WTC11 (cell line): ENCODE measurements at regions not wholly inside any gene's neighbourhood (a gene's known extent, or its start where the extent isn't known, plus 50 kb on each side); places are given as distances from the start of the nearest gene placed in this dataset.

Experiments used
- ATAC-seq: fragments of 200-7000 bp; cut with Tn5 transposase; 2 replicates; pipeline ENCODE4 v1.10.0; 2021; ENCODE audit warnings: mild to moderate bottlenecking, moderate library complexity
- CTCF ChIA-PET: fragments of 300-600 bp; sonication (Branson Sonifier 250); formaldehyde crosslinking; loops from one replicate; lab custom pipeline; 2021; ENCODE audit warnings: antibody characterized with exemption; lab: Charles Lee
- POLR2A ChIA-PET: fragments of 350-600 bp; sonication (Branson Sonifier 250); formaldehyde crosslinking; loops from one replicate; lab custom pipeline; 2021; ENCODE audit warnings: antibody characterized with exemption; lab: Charles Lee
- DNase-seq: peaks from one replicate; pipeline ENCODE4 v3.0.0; 2021; ENCODE audit warnings: low spot score
- H3K27ac Mint-ChIP-seq: 2 replicates; pipeline ENCODE4 v1.8.0; 2021; ENCODE audit warnings: mixed read lengths
- H3K27me3 Mint-ChIP-seq: 2 replicates; pipeline ENCODE4 v1.8.0; 2021; ENCODE audit warnings: low read depth, mild to moderate bottlenecking, moderate library complexity, mixed read lengths
- H3K36me3 Mint-ChIP-seq: 2 replicates; pipeline ENCODE4 v1.8.0; 2021; ENCODE audit warnings: mixed read lengths
- H3K4me1 Mint-ChIP-seq: 2 replicates; pipeline ENCODE4 v1.8.0; 2022; ENCODE audit warnings: mixed read lengths
- H3K4me3 Mint-ChIP-seq: 2 replicates; pipeline ENCODE4 v1.8.0; 2021; ENCODE audit warnings: mild to moderate bottlenecking, moderate library complexity, mixed read lengths
- H3K9me3 Mint-ChIP-seq: 2 replicates; pipeline ENCODE4 v1.8.0; 2021; ENCODE audit warnings: mixed read lengths
- ATF1 ChIP-seq: sonication (generic); formaldehyde crosslinking; IDR thresholded peaks from 2 replicates; pipeline ENCODE4 v1.8.1; 2023; ENCODE audit warnings: mild to moderate bottlenecking, moderate library complexity, missing genetic modification reagents
- CREM ChIP-seq: sonication (generic); formaldehyde crosslinking; IDR thresholded peaks from 2 replicates; pipeline ENCODE4 v1.8.1; 2022; ENCODE audit warnings: mild to moderate bottlenecking, missing genetic modification reagents, moderate library complexity
- ELF4 ChIP-seq: sonication (generic); formaldehyde crosslinking; IDR thresholded peaks from 2 replicates; pipeline ENCODE4 v1.8.1; 2022; ENCODE audit warnings: low read depth, mild to moderate bottlenecking, moderate library complexity, missing genetic modification reagents
- FOXJ3 ChIP-seq: sonication (generic); formaldehyde crosslinking; IDR thresholded peaks from 2 replicates; pipeline ENCODE4 v1.9.0; 2021; ENCODE audit warnings: missing genetic modification reagents, mild to moderate bottlenecking, borderline replicate concordance
- FOXK1 ChIP-seq: sonication (generic); formaldehyde crosslinking; IDR thresholded peaks from 2 replicates; pipeline ENCODE4 v1.8.0; 2022; ENCODE audit warnings: mild to moderate bottlenecking, moderate library complexity, missing genetic modification reagents
- GABPB1 ChIP-seq: sonication (generic); formaldehyde crosslinking; IDR thresholded peaks from 2 replicates; pipeline ENCODE4 v1.8.1; 2023; ENCODE audit warnings: mild to moderate bottlenecking, missing genetic modification reagents
- JAZF1 ChIP-seq: fragments of 250-450 bp; sonication (Bioruptor Pico); IDR thresholded peaks from 2 replicates; pipeline ENCODE4 v1.9.0; 2021; ENCODE audit warnings: moderate library complexity, mild to moderate bottlenecking, inconsistent platforms
- NFATC4 ChIP-seq: fragments of 250-450 bp; sonication (Bioruptor Pico); IDR thresholded peaks from 2 replicates; pipeline ENCODE4 v1.9.0; 2021; ENCODE audit warnings: mild to moderate bottlenecking
- NR1H2 ChIP-seq: sonication (generic); formaldehyde crosslinking; IDR thresholded peaks from 2 replicates; pipeline ENCODE4 v1.9.0; 2021; ENCODE audit warnings: mild to moderate bottlenecking, moderate library complexity, missing genetic modification reagents
- PRRX2 ChIP-seq: fragments of 250-450 bp; sonication (Bioruptor Pico); IDR thresholded peaks from 2 replicates; pipeline ENCODE4 v1.8.0; 2021; ENCODE audit warnings: mild to moderate bottlenecking
- SMAD3 ChIP-seq: sonication (generic); formaldehyde crosslinking; IDR thresholded peaks from 2 replicates; pipeline ENCODE4 v1.8.0; 2022; ENCODE audit warnings: missing genetic modification reagents, mild to moderate bottlenecking, borderline replicate concordance
- SMAD4 ChIP-seq: sonication (generic); formaldehyde crosslinking; IDR thresholded peaks from 2 replicates; pipeline ENCODE4 v1.8.0; 2022; ENCODE audit warnings: mild to moderate bottlenecking, missing genetic modification reagents
- SOX15 ChIP-seq: fragments of 250-450 bp; sonication (Bioruptor Pico); IDR thresholded peaks from 2 replicates; pipeline ENCODE4 v1.9.0; 2021; ENCODE audit warnings: mild to moderate bottlenecking
- TEAD1 ChIP-seq: sonication (generic); formaldehyde crosslinking; IDR thresholded peaks from 2 replicates; pipeline ENCODE4 v1.8.0; 2022; ENCODE audit warnings: mild to moderate bottlenecking, missing genetic modification reagents
- TEAD4 ChIP-seq: sonication (generic); formaldehyde crosslinking; IDR thresholded peaks from 2 replicates; pipeline ENCODE4 v1.8.0; 2022; ENCODE audit warnings: mild to moderate bottlenecking, missing genetic modification reagents
- ZBTB21 ChIP-seq: sonication (generic); formaldehyde crosslinking; IDR thresholded peaks from 2 replicates; pipeline ENCODE4 v1.8.1; 2023; ENCODE audit warnings: mild to moderate bottlenecking, missing genetic modification reagents, borderline replicate concordance
- ZNF138 ChIP-seq: sonication (generic); formaldehyde crosslinking; conservative IDR thresholded peaks from 2 replicates; pipeline ENCODE4 v1.8.1; 2022; ENCODE audit warnings: mild to moderate bottlenecking, moderate library complexity, missing genetic modification reagents
- ZNF232 ChIP-seq: sonication (generic); formaldehyde crosslinking; IDR thresholded peaks from 2 replicates; pipeline ENCODE4 v1.8.0; 2022; ENCODE audit warnings: mild to moderate bottlenecking, missing genetic modification reagents
- ZNF416 ChIP-seq: fragments of 250-450 bp; sonication (Bioruptor Pico); IDR thresholded peaks from 2 replicates; pipeline ENCODE4 v1.9.0; 2021; ENCODE audit warnings: mild to moderate bottlenecking, inconsistent platforms
- TF ChIP-seq, protein P1 (sequence below): sonication (generic); formaldehyde crosslinking; IDR thresholded peaks from 2 replicates; pipeline ENCODE4 v1.8.1; 2022; ENCODE audit warnings: low read depth, mild to moderate bottlenecking, moderate library complexity, missing genetic modification reagents, borderline replicate concordance
- TF ChIP-seq, protein P2 (sequence below): fragments of 250-450 bp; sonication (Bioruptor Pico); IDR thresholded peaks from 2 replicates; pipeline ENCODE4 v1.8.0; 2021; ENCODE audit warnings: mild to moderate bottlenecking
- TF ChIP-seq, protein P3 (sequence below): sonication (generic); formaldehyde crosslinking; IDR thresholded peaks from 2 replicates; pipeline ENCODE4 v1.8.1; 2022; ENCODE audit warnings: missing genetic modification reagents, borderline replicate concordance
- TF ChIP-seq, protein P4 (sequence below): sonication (generic); formaldehyde crosslinking; IDR thresholded peaks from 2 replicates; pipeline ENCODE4 v1.8.1; 2022; ENCODE audit warnings: mild to moderate bottlenecking, missing genetic modification reagents, moderate library complexity, borderline replicate concordance
- TF ChIP-seq, protein P5 (sequence below): sonication (generic); formaldehyde crosslinking; IDR thresholded peaks from 2 replicates; pipeline ENCODE4 v1.8.1; 2022; ENCODE audit warnings: mild to moderate bottlenecking, moderate library complexity, missing genetic modification reagents
- TF ChIP-seq, protein P6 (sequence below): fragments of 250-450 bp; sonication (Bioruptor Pico); IDR thresholded peaks from 2 replicates; pipeline ENCODE4 v1.9.0; 2021; ENCODE audit warnings: mild to moderate bottlenecking
- TF ChIP-seq, protein P7 (sequence below): sonication (generic); formaldehyde crosslinking; IDR thresholded peaks from 2 replicates; pipeline ENCODE4 v1.8.1; 2023; ENCODE audit warnings: mild to moderate bottlenecking, missing genetic modification reagents
- TF ChIP-seq, protein P8 (sequence below): sonication (generic); formaldehyde crosslinking; IDR thresholded peaks from 2 replicates; pipeline ENCODE4 v1.8.0; 2023; ENCODE audit warnings: missing genetic modification reagents

DNA sequence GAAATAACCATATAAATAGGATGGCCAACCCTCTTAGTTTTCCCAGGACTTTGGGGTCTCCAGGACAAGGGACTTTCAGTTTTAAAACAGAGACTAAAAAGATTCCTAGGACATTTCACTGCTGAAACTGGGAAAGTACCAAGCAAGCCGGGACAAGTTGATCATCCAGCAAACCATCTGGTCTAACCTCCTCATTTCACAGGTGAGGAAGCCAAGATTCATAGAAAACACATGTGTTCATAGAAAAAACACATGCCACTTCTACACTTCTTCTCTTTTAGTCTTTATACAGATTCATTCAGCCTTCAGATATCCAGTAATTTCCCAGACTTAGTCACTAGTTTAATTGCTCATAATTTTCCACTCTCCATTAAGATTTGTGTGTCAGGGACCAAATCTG is 165.6 kb upstream of the CCDC54 start:
- Mint-ChIP-seq H3K4me1 (peaks cover 17% of the 10 kb centered on the region), H3K27ac (no peak overlapping the region), H3K9me3 (peaks cover 15% of the 10 kb centered on the region), H3K27me3 (no peaks in the 10 kb centered on the region), H3K4me3 (no peak overlapping the region), H3K36me3 (no peaks in the 10 kb centered on the region)
- CTCF ChIA-PET: no interaction called here
- POLR2A ChIA-PET: no interaction called here
- no peak for ATAC-seq
- no peak for DNase-seq
- no peak for TF ChIP-seq SOX15 (CRISPR knock-in tag)
- TF ChIP-seq ZBTB21 (CRISPR knock-in tag): no peak
- TF ChIP-seq NFATC4 (CRISPR knock-in tag): no peak
- no peak for TF ChIP-seq SMAD3 (CRISPR knock-in tag)
- TF ChIP-seq, protein P1, sequence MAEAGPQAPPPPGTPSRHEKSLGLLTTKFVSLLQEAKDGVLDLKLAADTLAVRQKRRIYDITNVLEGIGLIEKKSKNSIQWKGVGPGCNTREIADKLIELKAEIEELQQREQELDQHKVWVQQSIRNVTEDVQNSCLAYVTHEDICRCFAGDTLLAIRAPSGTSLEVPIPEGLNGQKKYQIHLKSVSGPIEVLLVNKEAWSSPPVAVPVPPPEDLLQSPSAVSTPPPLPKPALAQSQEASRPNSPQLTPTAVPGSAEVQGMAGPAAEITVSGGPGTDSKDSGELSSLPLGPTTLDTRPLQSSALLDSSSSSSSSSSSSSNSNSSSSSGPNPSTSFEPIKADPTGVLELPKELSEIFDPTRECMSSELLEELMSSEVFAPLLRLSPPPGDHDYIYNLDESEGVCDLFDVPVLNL (CRISPR knock-in tag): no peak
- TF ChIP-seq, protein P2, sequence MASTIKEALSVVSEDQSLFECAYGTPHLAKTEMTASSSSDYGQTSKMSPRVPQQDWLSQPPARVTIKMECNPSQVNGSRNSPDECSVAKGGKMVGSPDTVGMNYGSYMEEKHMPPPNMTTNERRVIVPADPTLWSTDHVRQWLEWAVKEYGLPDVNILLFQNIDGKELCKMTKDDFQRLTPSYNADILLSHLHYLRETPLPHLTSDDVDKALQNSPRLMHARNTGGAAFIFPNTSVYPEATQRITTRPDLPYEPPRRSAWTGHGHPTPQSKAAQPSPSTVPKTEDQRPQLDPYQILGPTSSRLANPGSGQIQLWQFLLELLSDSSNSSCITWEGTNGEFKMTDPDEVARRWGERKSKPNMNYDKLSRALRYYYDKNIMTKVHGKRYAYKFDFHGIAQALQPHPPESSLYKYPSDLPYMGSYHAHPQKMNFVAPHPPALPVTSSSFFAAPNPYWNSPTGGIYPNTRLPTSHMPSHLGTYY (CRISPR knock-in tag): no peak
- TF ChIP-seq, protein P3, sequence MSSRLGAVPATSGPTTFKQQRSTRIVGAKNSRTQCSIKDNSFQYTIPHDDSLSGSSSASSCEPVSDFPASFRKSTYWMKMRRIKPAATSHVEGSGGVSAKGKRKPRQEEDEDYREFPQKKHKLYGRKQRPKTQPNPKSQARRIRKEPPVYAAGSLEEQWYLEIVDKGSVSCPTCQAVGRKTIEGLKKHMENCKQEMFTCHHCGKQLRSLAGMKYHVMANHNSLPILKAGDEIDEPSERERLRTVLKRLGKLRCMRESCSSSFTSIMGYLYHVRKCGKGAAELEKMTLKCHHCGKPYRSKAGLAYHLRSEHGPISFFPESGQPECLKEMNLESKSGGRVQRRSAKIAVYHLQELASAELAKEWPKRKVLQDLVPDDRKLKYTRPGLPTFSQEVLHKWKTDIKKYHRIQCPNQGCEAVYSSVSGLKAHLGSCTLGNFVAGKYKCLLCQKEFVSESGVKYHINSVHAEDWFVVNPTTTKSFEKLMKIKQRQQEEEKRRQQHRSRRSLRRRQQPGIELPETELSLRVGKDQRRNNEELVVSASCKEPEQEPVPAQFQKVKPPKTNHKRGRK (CRISPR knock-in tag): no peak
- TF ChIP-seq SMAD4 (CRISPR knock-in tag): no peak
- TF ChIP-seq, protein P4, sequence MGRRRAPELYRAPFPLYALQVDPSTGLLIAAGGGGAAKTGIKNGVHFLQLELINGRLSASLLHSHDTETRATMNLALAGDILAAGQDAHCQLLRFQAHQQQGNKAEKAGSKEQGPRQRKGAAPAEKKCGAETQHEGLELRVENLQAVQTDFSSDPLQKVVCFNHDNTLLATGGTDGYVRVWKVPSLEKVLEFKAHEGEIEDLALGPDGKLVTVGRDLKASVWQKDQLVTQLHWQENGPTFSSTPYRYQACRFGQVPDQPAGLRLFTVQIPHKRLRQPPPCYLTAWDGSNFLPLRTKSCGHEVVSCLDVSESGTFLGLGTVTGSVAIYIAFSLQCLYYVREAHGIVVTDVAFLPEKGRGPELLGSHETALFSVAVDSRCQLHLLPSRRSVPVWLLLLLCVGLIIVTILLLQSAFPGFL (CRISPR knock-in tag): no peak
- no peak for TF ChIP-seq ZNF232 (CRISPR knock-in tag)
- TF ChIP-seq FOXK1 (CRISPR knock-in tag): no peak
- TF ChIP-seq ZNF416 (CRISPR knock-in tag): no peak
- TF ChIP-seq PRRX2 (CRISPR knock-in tag): no peak
- no peak for TF ChIP-seq NR1H2 (CRISPR knock-in tag)
- TF ChIP-seq, protein P5, sequence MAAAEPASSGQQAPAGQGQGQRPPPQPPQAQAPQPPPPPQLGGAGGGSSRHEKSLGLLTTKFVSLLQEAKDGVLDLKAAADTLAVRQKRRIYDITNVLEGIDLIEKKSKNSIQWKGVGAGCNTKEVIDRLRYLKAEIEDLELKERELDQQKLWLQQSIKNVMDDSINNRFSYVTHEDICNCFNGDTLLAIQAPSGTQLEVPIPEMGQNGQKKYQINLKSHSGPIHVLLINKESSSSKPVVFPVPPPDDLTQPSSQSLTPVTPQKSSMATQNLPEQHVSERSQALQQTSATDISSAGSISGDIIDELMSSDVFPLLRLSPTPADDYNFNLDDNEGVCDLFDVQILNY (CRISPR knock-in tag): no peak

DNA sequence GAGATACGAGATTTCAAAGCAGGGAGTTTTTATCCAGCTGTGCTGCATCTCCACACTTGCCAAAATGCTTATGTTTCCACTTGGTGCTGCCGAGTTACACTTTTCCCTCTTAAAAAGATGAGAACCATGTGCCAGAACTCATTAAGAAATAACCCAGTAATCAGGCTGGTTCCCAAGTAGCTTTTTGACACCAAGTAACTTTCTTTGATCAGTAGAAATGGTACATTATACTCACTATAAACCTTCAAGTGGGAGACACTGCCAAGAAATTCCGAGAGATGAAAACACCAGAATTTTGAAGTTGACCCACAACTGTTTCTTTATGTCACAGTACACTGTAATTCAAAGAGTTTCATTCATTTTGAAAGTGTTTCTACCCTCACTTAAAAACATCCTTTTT is 164.6 kb upstream of the CCDC54 start:
- ChIA-PET POLR2A (no interaction called here), CTCF (no interaction called here)
- Mint-ChIP-seq H3K27me3 (no peaks in the 10 kb centered on the region), H3K4me1 (peaks cover 23% of the 10 kb centered on the region), H3K36me3 (no peaks in the 10 kb centered on the region), H3K9me3 (peaks cover 15% of the 10 kb centered on the region), H3K27ac (no peak overlapping the region), H3K4me3 (no peak overlapping the region)
- ATAC-seq (no peak), DNase-seq (no peak)
- TF ChIP-seq FOXJ3 (CRISPR knock-in tag) (no peak), TEAD4 (CRISPR knock-in tag) (no peak), ZNF138 (CRISPR knock-in tag) (no peak), JAZF1 (CRISPR knock-in tag) (no peak), ELF4 (CRISPR knock-in tag) (no peak), ATF1 (no peak), PRRX2 (CRISPR knock-in tag) (no peak), CREM (CRISPR knock-in tag) (no peak), GABPB1 (CRISPR knock-in tag) (no peak), SOX15 (CRISPR knock-in tag) (no peak), TEAD1 (CRISPR knock-in tag) (no peak)
- TF ChIP-seq, protein P6, sequence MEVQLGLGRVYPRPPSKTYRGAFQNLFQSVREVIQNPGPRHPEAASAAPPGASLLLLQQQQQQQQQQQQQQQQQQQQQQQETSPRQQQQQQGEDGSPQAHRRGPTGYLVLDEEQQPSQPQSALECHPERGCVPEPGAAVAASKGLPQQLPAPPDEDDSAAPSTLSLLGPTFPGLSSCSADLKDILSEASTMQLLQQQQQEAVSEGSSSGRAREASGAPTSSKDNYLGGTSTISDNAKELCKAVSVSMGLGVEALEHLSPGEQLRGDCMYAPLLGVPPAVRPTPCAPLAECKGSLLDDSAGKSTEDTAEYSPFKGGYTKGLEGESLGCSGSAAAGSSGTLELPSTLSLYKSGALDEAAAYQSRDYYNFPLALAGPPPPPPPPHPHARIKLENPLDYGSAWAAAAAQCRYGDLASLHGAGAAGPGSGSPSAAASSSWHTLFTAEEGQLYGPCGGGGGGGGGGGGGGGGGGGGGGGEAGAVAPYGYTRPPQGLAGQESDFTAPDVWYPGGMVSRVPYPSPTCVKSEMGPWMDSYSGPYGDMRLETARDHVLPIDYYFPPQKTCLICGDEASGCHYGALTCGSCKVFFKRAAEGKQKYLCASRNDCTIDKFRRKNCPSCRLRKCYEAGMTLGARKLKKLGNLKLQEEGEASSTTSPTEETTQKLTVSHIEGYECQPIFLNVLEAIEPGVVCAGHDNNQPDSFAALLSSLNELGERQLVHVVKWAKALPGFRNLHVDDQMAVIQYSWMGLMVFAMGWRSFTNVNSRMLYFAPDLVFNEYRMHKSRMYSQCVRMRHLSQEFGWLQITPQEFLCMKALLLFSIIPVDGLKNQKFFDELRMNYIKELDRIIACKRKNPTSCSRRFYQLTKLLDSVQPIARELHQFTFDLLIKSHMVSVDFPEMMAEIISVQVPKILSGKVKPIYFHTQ (CRISPR knock-in tag): no peak
- TF ChIP-seq, protein P7, sequence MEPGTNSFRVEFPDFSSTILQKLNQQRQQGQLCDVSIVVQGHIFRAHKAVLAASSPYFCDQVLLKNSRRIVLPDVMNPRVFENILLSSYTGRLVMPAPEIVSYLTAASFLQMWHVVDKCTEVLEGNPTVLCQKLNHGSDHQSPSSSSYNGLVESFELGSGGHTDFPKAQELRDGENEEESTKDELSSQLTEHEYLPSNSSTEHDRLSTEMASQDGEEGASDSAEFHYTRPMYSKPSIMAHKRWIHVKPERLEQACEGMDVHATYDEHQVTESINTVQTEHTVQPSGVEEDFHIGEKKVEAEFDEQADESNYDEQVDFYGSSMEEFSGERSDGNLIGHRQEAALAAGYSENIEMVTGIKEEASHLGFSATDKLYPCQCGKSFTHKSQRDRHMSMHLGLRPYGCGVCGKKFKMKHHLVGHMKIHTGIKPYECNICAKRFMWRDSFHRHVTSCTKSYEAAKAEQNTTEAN (CRISPR knock-in tag): no peak
- TF ChIP-seq, protein P8, sequence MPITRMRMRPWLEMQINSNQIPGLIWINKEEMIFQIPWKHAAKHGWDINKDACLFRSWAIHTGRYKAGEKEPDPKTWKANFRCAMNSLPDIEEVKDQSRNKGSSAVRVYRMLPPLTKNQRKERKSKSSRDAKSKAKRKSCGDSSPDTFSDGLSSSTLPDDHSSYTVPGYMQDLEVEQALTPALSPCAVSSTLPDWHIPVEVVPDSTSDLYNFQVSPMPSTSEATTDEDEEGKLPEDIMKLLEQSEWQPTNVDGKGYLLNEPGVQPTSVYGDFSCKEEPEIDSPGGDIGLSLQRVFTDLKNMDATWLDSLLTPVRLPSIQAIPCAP: no peak
